ENCODE measurements at regions not wholly inside any gene's neighbourhood (a gene's known extent, or its start where the extent isn't known, plus 50 kb on each side); places are given as distances from the start of the nearest gene placed in this dataset.
A peak's percentile ranks its signal among the peaks of the same experiment; 100 is the strongest.
"Not testable (repeated sequence)": the region's sequence is repeated elsewhere in the genome, so short reads cannot be mapped to it uniquely, and the experiment has no call there.

GRCh38 chr20:29320216-29320949, 1937.1 kb upstream of the DEFB115 start:
- not testable (repeated sequence) for H3K27me3 ChIP-seq (ENCODE audit: control insufficient read depth in 5 of 5, insufficient read depth in 4 of 5, low read length in 5 of 5); H3K4me1 ChIP-seq (ENCODE audit: control insufficient read depth in 5 of 5, insufficient read depth in 5 of 5, low read length in 5 of 5); H3K36me3 ChIP-seq (ENCODE audit: control insufficient read depth in 5 of 5, insufficient read depth in 5 of 5, low read length in 5 of 5); H3K27ac ChIP-seq (ENCODE audit: low read depth, low read length); H3K4me3 ChIP-seq (ENCODE audit: low read depth in 1 of 5, low read length in 5 of 5); H3K9ac ChIP-seq (ENCODE audit: low read length in 5 of 5)
- H3K9me3 ChIP-seq (ENCODE audit: control insufficient read depth in 5 of 5, low read length in 5 of 5), result peaks cover 0 to 22% (median 7%) of the 10 kb centered on the region in 5 donors

GRCh38 chr20:29323631-29324515, 1933.6 kb upstream of the DEFB115 start:
- H3K4me1 ChIP-seq (ENCODE audit: control insufficient read depth in 5 of 5, insufficient read depth in 5 of 5, low read length in 5 of 5); H3K9ac ChIP-seq (ENCODE audit: low read length in 5 of 5); H3K36me3 ChIP-seq (ENCODE audit: control insufficient read depth in 5 of 5, insufficient read depth in 5 of 5, low read length in 5 of 5); H3K4me3 ChIP-seq (ENCODE audit: low read depth in 1 of 5, low read length in 5 of 5); H3K27me3 ChIP-seq (ENCODE audit: control insufficient read depth in 5 of 5, insufficient read depth in 4 of 5, low read length in 5 of 5); H3K27ac ChIP-seq (ENCODE audit: low read depth, low read length): not testable (repeated sequence)
- peaks cover 0 to 24% (median 11%) of the 10 kb centered on the region in 5 donors for H3K9me3 ChIP-seq (ENCODE audit: control insufficient read depth in 5 of 5, low read length in 5 of 5)

DNA sequence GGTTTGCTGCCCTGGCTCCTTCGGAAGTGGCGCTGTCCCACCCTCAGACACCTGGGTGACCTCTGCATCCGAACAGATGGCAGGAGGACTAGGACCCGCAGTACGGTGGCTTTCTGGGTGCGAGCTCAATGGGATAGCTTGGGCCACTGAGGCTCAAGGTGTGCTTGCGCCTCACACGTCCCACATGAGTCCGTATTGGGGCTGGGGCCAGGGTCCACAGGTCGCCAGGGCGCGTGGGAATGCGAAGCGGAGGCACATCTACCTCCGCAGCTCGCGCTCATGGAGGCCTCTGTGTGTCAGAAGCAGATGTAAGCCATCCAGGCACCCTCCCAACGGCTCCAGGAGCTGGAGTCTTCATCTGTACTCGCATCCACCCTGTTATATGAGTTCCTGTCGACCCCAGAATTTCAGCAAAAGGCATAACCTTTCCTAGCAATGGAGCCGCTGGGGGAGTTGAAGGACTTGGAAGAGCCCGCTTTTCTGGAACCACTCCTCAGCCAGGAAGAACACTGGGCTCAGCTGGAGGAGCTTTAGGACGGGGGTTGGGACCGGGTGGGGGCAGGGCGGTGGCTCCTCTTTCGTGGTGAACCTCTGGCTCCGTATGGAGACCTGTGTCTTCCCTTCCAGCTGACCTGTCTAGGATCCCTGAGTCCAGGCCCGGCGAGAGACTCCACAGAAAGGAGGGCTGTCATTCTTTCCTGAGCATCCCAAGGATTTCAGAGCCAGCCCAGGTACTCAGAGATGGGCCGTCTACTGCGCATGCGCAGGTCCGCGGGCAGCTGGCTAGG, 1932.8 kb upstream of the DEFB115 start:
- not testable (repeated sequence) for H3K27me3 ChIP-seq (ENCODE audit: control insufficient read depth in 5 of 5, insufficient read depth in 4 of 5, low read length in 5 of 5); H3K36me3 ChIP-seq (ENCODE audit: control insufficient read depth in 5 of 5, insufficient read depth in 5 of 5, low read length in 5 of 5)

GRCh38 chr20:29325304-29325640, 1932.2 kb upstream of the DEFB115 start:
- H3K9ac ChIP-seq (ENCODE audit: low read length in 5 of 5), result no peak overlapping the region
- no peaks in the 10 kb centered on the region for H3K27me3 ChIP-seq (ENCODE audit: control insufficient read depth in 5 of 5, insufficient read depth in 4 of 5, low read length in 5 of 5)
- no peak overlapping the region for H3K4me3 ChIP-seq (ENCODE audit: low read depth in 1 of 5, low read length in 5 of 5)

More for the DNA sequence above, 1932.8 kb upstream of the DEFB115 start:
- H3K4me3 ChIP-seq (ENCODE audit: low read depth in 1 of 5, low read length in 5 of 5); H3K9ac ChIP-seq (ENCODE audit: low read length in 5 of 5); H3K27ac ChIP-seq (ENCODE audit: low read depth, low read length); H3K4me1 ChIP-seq (ENCODE audit: control insufficient read depth in 5 of 5, insufficient read depth in 5 of 5, low read length in 5 of 5): not testable (repeated sequence)
- H3K9me3 ChIP-seq (ENCODE audit: control insufficient read depth in 5 of 5, low read length in 5 of 5), result peaks cover 0 to 20% (median 8%) of the 10 kb centered on the region in 5 donors

GRCh38 chr20:29325781-29326180, 1931.7 kb upstream of the DEFB115 start:
- H3K4me3 ChIP-seq (ENCODE audit: low read depth in 1 of 5, low read length in 5 of 5); H3K27ac ChIP-seq (ENCODE audit: low read depth, low read length); H3K27me3 ChIP-seq (ENCODE audit: control insufficient read depth in 5 of 5, insufficient read depth in 4 of 5, low read length in 5 of 5); H3K4me1 ChIP-seq (ENCODE audit: control insufficient read depth in 5 of 5, insufficient read depth in 5 of 5, low read length in 5 of 5); H3K9ac ChIP-seq (ENCODE audit: low read length in 5 of 5); H3K36me3 ChIP-seq (ENCODE audit: control insufficient read depth in 5 of 5, insufficient read depth in 5 of 5, low read length in 5 of 5): not testable (repeated sequence)
- H3K9me3 ChIP-seq (ENCODE audit: control insufficient read depth in 5 of 5, low read length in 5 of 5), result peaks cover 0 to 19% (median 8%) of the 10 kb centered on the region in 5 donors

More at GRCh38 chr20:29325304-29325640, 1932.2 kb upstream of the DEFB115 start:
- Histone ChIP-seq H3K9me3 (ENCODE audit: control insufficient read depth in 5 of 5, low read length in 5 of 5) (peaks cover 0 to 15% (median 5%) of the 10 kb centered on the region in 5 donors), H3K36me3 (ENCODE audit: control insufficient read depth in 5 of 5, insufficient read depth in 5 of 5, low read length in 5 of 5) (no peaks in the 10 kb centered on the region), H3K4me1 (ENCODE audit: control insufficient read depth in 5 of 5, insufficient read depth in 5 of 5, low read length in 5 of 5) (no peaks in the 10 kb centered on the region), H3K27ac (ENCODE audit: low read depth, low read length) (no peak overlapping the region)

DNA sequence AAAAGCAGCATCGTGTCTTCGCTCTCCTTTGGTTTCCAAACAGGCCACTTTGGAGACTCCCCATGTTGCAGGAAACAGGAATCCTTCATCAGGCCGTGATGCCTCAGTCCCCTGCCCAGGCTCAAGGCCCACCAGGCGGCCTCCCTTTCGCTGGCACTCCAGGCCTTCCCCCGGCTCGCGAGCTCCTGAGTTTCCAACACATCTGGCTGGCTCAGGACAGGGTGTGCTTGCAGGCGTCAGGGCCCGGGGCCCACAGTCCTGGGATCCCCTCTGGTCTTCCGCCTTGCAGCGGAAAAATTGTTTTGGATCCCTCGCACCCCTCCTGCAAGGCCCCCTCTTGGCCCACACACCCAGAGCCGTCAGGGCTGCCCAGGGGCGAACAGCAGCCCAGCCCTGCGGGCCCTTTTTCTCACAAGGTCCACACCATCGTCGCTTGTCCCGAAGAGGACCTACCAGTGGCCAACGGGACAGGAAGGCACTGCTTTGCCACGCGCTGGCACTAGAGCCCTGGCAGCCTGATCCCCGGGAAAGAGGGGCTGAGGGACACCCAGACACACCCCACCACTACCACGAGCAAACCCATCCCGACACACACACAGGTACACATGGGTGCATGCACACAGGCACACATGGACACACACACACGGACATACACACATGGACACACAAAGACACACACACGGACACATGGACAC, 1930.9 kb upstream of the DEFB115 start:
- Histone ChIP-seq H3K27ac (ENCODE audit: low read depth, low read length) (no peak overlapping the region), H3K27me3 (ENCODE audit: control insufficient read depth in 5 of 5, insufficient read depth in 4 of 5, low read length in 5 of 5) (no peaks in the 10 kb centered on the region), H3K4me3 (ENCODE audit: low read depth in 1 of 5, low read length in 5 of 5) (no peak overlapping the region), H3K9me3 (ENCODE audit: control insufficient read depth in 5 of 5, low read length in 5 of 5) (peaks cover under 1 to 22% (median 11%) of the 10 kb centered on the region in 5 donors), H3K4me1 (ENCODE audit: control insufficient read depth in 5 of 5, insufficient read depth in 5 of 5, low read length in 5 of 5) (no peaks in the 10 kb centered on the region), H3K9ac (ENCODE audit: low read length in 5 of 5) (no peak overlapping the region), H3K36me3 (ENCODE audit: control insufficient read depth in 5 of 5, insufficient read depth in 5 of 5, low read length in 5 of 5) (no peaks in the 10 kb centered on the region)

GRCh38 chr20:29327600-29328420, 1929.7 kb upstream of the DEFB115 start:
- H3K4me1 ChIP-seq (ENCODE audit: control insufficient read depth in 5 of 5, insufficient read depth in 5 of 5, low read length in 5 of 5); H3K27ac ChIP-seq (ENCODE audit: low read depth, low read length); H3K36me3 ChIP-seq (ENCODE audit: control insufficient read depth in 5 of 5, insufficient read depth in 5 of 5, low read length in 5 of 5); H3K9ac ChIP-seq (ENCODE audit: low read length in 5 of 5); H3K4me3 ChIP-seq (ENCODE audit: low read depth in 1 of 5, low read length in 5 of 5); H3K27me3 ChIP-seq (ENCODE audit: control insufficient read depth in 5 of 5, insufficient read depth in 4 of 5, low read length in 5 of 5): not testable (repeated sequence)
- peaks cover 2 to 30% (median 11%) of the 10 kb centered on the region in 5 donors for H3K9me3 ChIP-seq (ENCODE audit: control insufficient read depth in 5 of 5, low read length in 5 of 5)

GRCh38 chr20:29330429-29331115, 1926.9 kb upstream of the DEFB115 start:
- H3K4me1 ChIP-seq (ENCODE audit: control insufficient read depth in 5 of 5, insufficient read depth in 5 of 5, low read length in 5 of 5); H3K27ac ChIP-seq (ENCODE audit: low read depth, low read length); H3K9ac ChIP-seq (ENCODE audit: low read length in 5 of 5); H3K27me3 ChIP-seq (ENCODE audit: control insufficient read depth in 5 of 5, insufficient read depth in 4 of 5, low read length in 5 of 5); H3K36me3 ChIP-seq (ENCODE audit: control insufficient read depth in 5 of 5, insufficient read depth in 5 of 5, low read length in 5 of 5): not testable (repeated sequence)
- Histone ChIP-seq H3K9me3 (ENCODE audit: control insufficient read depth in 5 of 5, low read length in 5 of 5) (peaks cover 2 to 31% (median 13%) of the 10 kb centered on the region in 5 donors), H3K4me3 (ENCODE audit: low read depth in 1 of 5, low read length in 5 of 5) (peak overlapping the region in 1 of 5 donors; percentile 11)

Data from subcutaneous abdominal adipose tissue (tissue), 5 donors.